Keratinocyte (primary cell): ENCODE measurements at regions not wholly inside any gene's neighbourhood (a gene's known extent, or its start where the extent isn't known, plus 50 kb on each side); places are given as distances from the start of the nearest gene placed in this dataset.

Experiments used
- DNase-seq: peaks from one replicate; pipeline ENCODE4 v3.0.0-alpha.2; 2011; ENCODE audit warnings: low read depth, missing footprints, low spot score
- FAIRE-seq: peaks from 2 replicates; lab custom pipeline; 2011; peaks lifted over from hg19 to GRCh38; lab: Jason Lieb, UNC
- H2AFZ ChIP-seq: 2 replicates; pipeline ENCODE4 v1.6.0; 2012; ENCODE audit warnings: low read length, control low read depth, inconsistent platforms; ENCODE audit not compliant: control insufficient read depth
- H3K27ac ChIP-seq: 2 replicates; pipeline ENCODE4 v1.5.1; 2011; ENCODE audit warnings: low read length; ENCODE audit not compliant: control insufficient read depth, insufficient read depth
- H3K27me3 ChIP-seq: 3 replicates; pipeline ENCODE4 v1.6.0; 2011; ENCODE audit warnings: low read length; ENCODE audit not compliant: control insufficient read depth, insufficient read depth; ENCODE audit errors: extremely low read depth
- H3K36me3 ChIP-seq, 2 experiments: 2 replicates in 1 of 2; 3 replicates in 1 of 2; pipeline ENCODE4 v1.5.1; 2011; ENCODE audit warnings: low read length in 2 of 2, mild to moderate bottlenecking in 1 of 2; ENCODE audit not compliant: control insufficient read depth in 2 of 2, insufficient read depth in 2 of 2; ENCODE audit errors: extremely low read depth in 1 of 2
- H3K4me1 ChIP-seq: 3 replicates; pipeline ENCODE4 v1.5.1; 2011; ENCODE audit warnings: low read length; ENCODE audit not compliant: control insufficient read depth, insufficient read depth; ENCODE audit errors: extremely low read depth
- H3K4me2 ChIP-seq: 3 replicates; pipeline ENCODE4 v1.6.0; 2011; ENCODE audit warnings: low read depth, low read length; ENCODE audit not compliant: control insufficient read depth, insufficient read depth; ENCODE audit errors: extremely low read depth
- H3K4me3 ChIP-seq, 3 experiments: fragments of 200-600 bp in 1 of 3; sonication (generic) in 1 of 3; 2 replicates in 2 of 3; 3 replicates in 1 of 3; pipeline ENCODE4 v1.5.1; 2011 to 2016; ENCODE audit warnings: low read length in 3 of 3, mild to moderate bottlenecking in 3 of 3, control low read depth in 2 of 3, inconsistent platforms in 1 of 3, low read depth in 1 of 3, mixed read lengths in 1 of 3, mixed run types in 1 of 3, moderate library complexity in 1 of 3; ENCODE audit not compliant: control insufficient read depth in 2 of 3, insufficient read depth in 2 of 3; ENCODE audit errors: extremely low read depth in 1 of 3
- H3K79me2 ChIP-seq: 2 replicates; pipeline ENCODE4 v1.6.0; 2012; ENCODE audit warnings: low read length; ENCODE audit not compliant: control insufficient read depth, insufficient read depth
- H3K9ac ChIP-seq: 3 replicates; pipeline ENCODE4 v1.6.0; 2011; ENCODE audit warnings: low read length; ENCODE audit not compliant: control insufficient read depth, insufficient read depth; ENCODE audit errors: extremely low read depth
- H3K9me1 ChIP-seq: 3 replicates; pipeline ENCODE4 v1.6.0; 2011; ENCODE audit warnings: low read length; ENCODE audit not compliant: control insufficient read depth, insufficient read depth; ENCODE audit errors: extremely low read depth
- H3K9me3 ChIP-seq: 2 replicates; pipeline ENCODE4 v1.5.1; 2012; ENCODE audit warnings: low read depth, low read length; ENCODE audit not compliant: control insufficient read depth
- H4K20me1 ChIP-seq: 3 replicates; pipeline ENCODE4 v1.6.0; 2011; ENCODE audit warnings: low read length; ENCODE audit not compliant: control insufficient read depth, insufficient read depth; ENCODE audit errors: extremely low read depth
- CTCF ChIP-seq, 3 experiments: IDR thresholded peaks in 1 of 3; conservative IDR thresholded peaks in 1 of 3; optimal IDR thresholded peaks in 1 of 3; 2 replicates in 2 of 3; 3 replicates in 1 of 3; pipeline versions ENCODE3 to v1.5.1; 2011; ENCODE audit warnings: low read length in 3 of 3, mild to moderate bottlenecking in 3 of 3, moderate library complexity in 2 of 3, control low read depth in 1 of 3, inconsistent platforms in 1 of 3; ENCODE audit not compliant: insufficient read depth in 2 of 3; ENCODE audit errors: extremely low read depth in 1 of 3
- EZH2 ChIP-seq: IDR thresholded peaks from one replicate; pipeline ENCODE4 v1.6.1; 2012; ENCODE audit warnings: inconsistent platforms, mild to moderate bottlenecking, low read length, moderate library complexity
- dilution Hi-C: fragments of 300-500 bp; cut with MboI; formaldehyde crosslinking; loops from one replicate; pipeline ENCODE4 v1.7.0; 2020; ENCODE audit warnings: low sequenced_read_pairs; ENCODE audit not compliant: extremely low pct_ligation_motif_present

GRCh38 chr18:67938660-67939059, 422.1 kb upstream of the DSEL start:
- Histone ChIP-seq H2AFZ (no peak overlapping the region), H3K27me3 (no peaks in the 10 kb centered on the region), H3K27ac (no peak overlapping the region), H3K79me2 (no peaks in the 10 kb centered on the region), H3K36me3 (no peaks in the 10 kb centered on the region), H3K4me1 (no peaks in the 10 kb centered on the region), H3K4me2 (no peak overlapping the region), H3K9me3 (no peaks in the 10 kb centered on the region), H3K4me3 (no peak overlapping the region), H4K20me1 (no peaks in the 10 kb centered on the region), H3K9ac (no peak overlapping the region), H3K9me1 (no peaks in the 10 kb centered on the region)
- DNase-seq: no peak
- no peak for FAIRE-seq
- TF ChIP-seq CTCF (optimal IDR thresholded peaks at IDR 0.05 in 1 of 3, IDR thresholded peaks at IDR 0.05 in 1 of 3, conservative IDR thresholded peaks at IDR 0.05 in 1 of 3; ENCODE audit: extremely low read depth in 1 of 3, insufficient read depth in 2 of 3, low read length in 3 of 3) (no peak), EZH2 (no peak)
- dilution Hi-C loops: no loop called here

- Histone ChIP-seq H3K79me2 (no peaks in the 10 kb centered on the region), H3K4me3 (no peak overlapping the region)
- dilution Hi-C loops: no loop called here
These were observed 419.1 kb upstream of the DSEL start for GRCh38 chr18:67935638-67936037.

More at GRCh38 chr18:67935638-67936037, 419.1 kb upstream of the DSEL start:
- Histone ChIP-seq H3K9me3 (no peaks in the 10 kb centered on the region), H2AFZ (no peak overlapping the region), H3K9ac (no peak overlapping the region), H3K9me1 (no peaks in the 10 kb centered on the region), H3K4me1 (peaks cover 3% of the 10 kb centered on the region), H3K4me2 (no peak overlapping the region), H3K27ac (no peak overlapping the region), H3K27me3 (no peaks in the 10 kb centered on the region), H4K20me1 (no peaks in the 10 kb centered on the region), H3K36me3 (no peaks in the 10 kb centered on the region)
- FAIRE-seq (no peak), DNase-seq (no peak)
- TF ChIP-seq CTCF (optimal IDR thresholded peaks at IDR 0.05 in 1 of 3, IDR thresholded peaks at IDR 0.05 in 1 of 3, conservative IDR thresholded peaks at IDR 0.05 in 1 of 3; ENCODE audit: extremely low read depth in 1 of 3, insufficient read depth in 2 of 3, low read length in 3 of 3): no peak
- no peak for TF ChIP-seq EZH2
